ENCODE measurements at regions not wholly inside any gene's neighbourhood (a gene's known extent, or its start where the extent isn't known, plus 50 kb on each side); places are given as distances from the start of the nearest gene placed in this dataset.

- DNase-seq (ENCODE audit: extremely low read depth, low read depth): no peak
Observed at GRCh38 chr2:47238638-47239037, 62.3 kb upstream of the CALM2 start.

- DNase-seq (ENCODE audit: extremely low read depth, low read depth): no peak
Observed at GRCh38 chr2:47237375-47238334, 61.3 kb upstream of the CALM2 start.

GRCh38 chr2:47236503-47237215 lies 60.3 kb upstream of the CALM2 start:
- DNase-seq (ENCODE audit: extremely low read depth, low read depth): no peak

- no peak for DNase-seq (ENCODE audit: extremely low read depth, low read depth)
Observed at GRCh38 chr2:47235132-47235531, 58.8 kb upstream of the CALM2 start.

GRCh38 chr2:47234456-47234855 lies 58.1 kb upstream of the CALM2 start:
- no peak for DNase-seq (ENCODE audit: extremely low read depth, low read depth)

- DNase-seq (ENCODE audit: extremely low read depth, low read depth): no peak
Observed at GRCh38 chr2:47232738-47233415, 56.6 kb upstream of the CALM2 start.

- no peak for DNase-seq (ENCODE audit: extremely low read depth, low read depth)
Observed at GRCh38 chr2:47230418-47230817, 54.1 kb upstream of the CALM2 start.

- DNase-seq (ENCODE audit: extremely low read depth, low read depth): no peak
Observed at GRCh38 chr2:47227532-47228279, 51.4 kb upstream of the CALM2 start.

- DNase-seq (ENCODE audit: extremely low read depth, low read depth): no peak
Observed at GRCh38 chr2:47226923-47227220, 50.6 kb upstream of the CALM2 start.

- DNase-seq (ENCODE audit: extremely low read depth, low read depth): no peak
Observed at GRCh38 chr2:47226132-47226922, 50.0 kb upstream of the CALM2 start.

Data from NCI-H460 (cell line).